Fibroblast of mammary gland (primary cell): ENCODE measurements at regions not wholly inside any gene's neighbourhood (a gene's known extent, or its start where the extent isn't known, plus 50 kb on each side); places are given as distances from the start of the nearest gene placed in this dataset.

Source experiments
- DNase-seq: peaks from one replicate; pipeline ENCODE4 v3.0.0-alpha.2; 2010; ENCODE audit warnings: low read depth
- H3K4me3 ChIP-seq: 2 replicates; pipeline ENCODE4 v1.5.1; 2011; ENCODE audit warnings: low read depth, mild to moderate bottlenecking, low read length, moderate library complexity; ENCODE audit not compliant: control insufficient read depth
- CTCF ChIP-seq: conservative IDR thresholded peaks from 2 replicates; pipeline ENCODE4 v1.5.1; 2011; ENCODE audit warnings: low read depth, low read length, inconsistent platforms; ENCODE audit not compliant: control insufficient read depth, insufficient read depth

- DNase-seq = no peak
- no peak for TF ChIP-seq CTCF
- no peak overlapping the region for H3K4me3 ChIP-seq
Observed at GRCh38 chr1:209457401-209458125, 126.0 kb upstream of the CAMK1G start.

- no peak for DNase-seq
- no peak overlapping the region for H3K4me3 ChIP-seq
- TF ChIP-seq CTCF = no peak
Observed at GRCh38 chr1:209458921-209459320, 124.6 kb upstream of the CAMK1G start.

- no peak for DNase-seq
- TF ChIP-seq CTCF = no peak
- no peak overlapping the region for H3K4me3 ChIP-seq
Observed at GRCh38 chr1:209461168-209461567, 122.3 kb upstream of the CAMK1G start.

GRCh38 chr1:209462433-209462832, 121.1 kb upstream of the CAMK1G start:
- TF ChIP-seq CTCF = no peak
- no peak overlapping the region for H3K4me3 ChIP-seq
- no peak for DNase-seq

GRCh38 chr1:209463441-209463840, 120.1 kb upstream of the CAMK1G start:
- H3K4me3 ChIP-seq = no peak overlapping the region
- no peak for TF ChIP-seq CTCF
- DNase-seq = no peak

- no peak overlapping the region for H3K4me3 ChIP-seq
- no peak for TF ChIP-seq CTCF
- no peak for DNase-seq
Observed at GRCh38 chr1:209473025-209473424, 110.5 kb upstream of the CAMK1G start.

- TF ChIP-seq CTCF = no peak
- H3K4me3 ChIP-seq = no peak overlapping the region
- DNase-seq = no peak
Observed at GRCh38 chr1:209480345-209480744, 103.2 kb upstream of the CAMK1G start.
